WTC11 (cell line): ENCODE measurements at regions not wholly inside any gene's neighbourhood (a gene's known extent, or its start where the extent isn't known, plus 50 kb on each side); places are given as distances from the start of the nearest gene placed in this dataset.

ENCODE experiments used
- ATAC-seq: fragments of 200-7000 bp; cut with Tn5 transposase; 2 replicates; pipeline ENCODE4 v1.10.0; 2021; ENCODE audit warnings: mild to moderate bottlenecking, moderate library complexity
- CTCF ChIA-PET: fragments of 300-600 bp; sonication (Branson Sonifier 250); formaldehyde crosslinking; loops from one replicate; lab custom pipeline; 2021; ENCODE audit warnings: antibody characterized with exemption; lab: Charles Lee
- POLR2A ChIA-PET: fragments of 350-600 bp; sonication (Branson Sonifier 250); formaldehyde crosslinking; loops from one replicate; lab custom pipeline; 2021; ENCODE audit warnings: antibody characterized with exemption; lab: Charles Lee
- DNase-seq: peaks from one replicate; pipeline ENCODE4 v3.0.0; 2021; ENCODE audit warnings: low spot score
- H3K27ac Mint-ChIP-seq: 2 replicates; pipeline ENCODE4 v1.8.0; 2021; ENCODE audit warnings: mixed read lengths
- H3K27me3 Mint-ChIP-seq: 2 replicates; pipeline ENCODE4 v1.8.0; 2021; ENCODE audit warnings: low read depth, mild to moderate bottlenecking, moderate library complexity, mixed read lengths
- H3K36me3 Mint-ChIP-seq: 2 replicates; pipeline ENCODE4 v1.8.0; 2021; ENCODE audit warnings: mixed read lengths
- H3K4me1 Mint-ChIP-seq: 2 replicates; pipeline ENCODE4 v1.8.0; 2022; ENCODE audit warnings: mixed read lengths
- H3K4me3 Mint-ChIP-seq: 2 replicates; pipeline ENCODE4 v1.8.0; 2021; ENCODE audit warnings: mild to moderate bottlenecking, moderate library complexity, mixed read lengths
- H3K9me3 Mint-ChIP-seq: 2 replicates; pipeline ENCODE4 v1.8.0; 2021; ENCODE audit warnings: mixed read lengths
- ATF1 ChIP-seq: sonication (generic); formaldehyde crosslinking; IDR thresholded peaks from 2 replicates; pipeline ENCODE4 v1.8.1; 2023; ENCODE audit warnings: mild to moderate bottlenecking, moderate library complexity, missing genetic modification reagents
- ATF6 ChIP-seq: sonication (generic); formaldehyde crosslinking; IDR thresholded peaks from 2 replicates; pipeline ENCODE4 v1.8.1; 2023; ENCODE audit warnings: mild to moderate bottlenecking, missing genetic modification reagents
- CBFB ChIP-seq: sonication (generic); formaldehyde crosslinking; IDR thresholded peaks from 2 replicates; pipeline ENCODE4 v1.8.1; 2022; ENCODE audit warnings: mild to moderate bottlenecking, low read depth, missing genetic modification reagents
- ETV6 ChIP-seq: sonication (generic); formaldehyde crosslinking; IDR thresholded peaks from 2 replicates; pipeline ENCODE4 v1.8.1; 2022; ENCODE audit warnings: mild to moderate bottlenecking, missing genetic modification reagents
- FOXJ3 ChIP-seq: sonication (generic); formaldehyde crosslinking; IDR thresholded peaks from 2 replicates; pipeline ENCODE4 v1.9.0; 2021; ENCODE audit warnings: missing genetic modification reagents, mild to moderate bottlenecking, borderline replicate concordance
- GABPB1 ChIP-seq: sonication (generic); formaldehyde crosslinking; IDR thresholded peaks from 2 replicates; pipeline ENCODE4 v1.8.1; 2023; ENCODE audit warnings: mild to moderate bottlenecking, missing genetic modification reagents
- GTF2I ChIP-seq: fragments of 250-450 bp; sonication (Bioruptor Pico); conservative IDR thresholded peaks from 2 replicates; pipeline ENCODE4 v1.4.0; 2021; ENCODE audit warnings: mild to moderate bottlenecking
- NFE2L1 ChIP-seq: sonication (generic); formaldehyde crosslinking; IDR thresholded peaks from 2 replicates; pipeline ENCODE4 v1.8.1; 2023; ENCODE audit warnings: missing genetic modification reagents
- PRRX2 ChIP-seq: fragments of 250-450 bp; sonication (Bioruptor Pico); IDR thresholded peaks from 2 replicates; pipeline ENCODE4 v1.8.0; 2021; ENCODE audit warnings: mild to moderate bottlenecking
- SMAD3 ChIP-seq: sonication (generic); formaldehyde crosslinking; IDR thresholded peaks from 2 replicates; pipeline ENCODE4 v1.8.0; 2022; ENCODE audit warnings: missing genetic modification reagents, mild to moderate bottlenecking, borderline replicate concordance
- TEAD4 ChIP-seq: sonication (generic); formaldehyde crosslinking; IDR thresholded peaks from 2 replicates; pipeline ENCODE4 v1.8.0; 2022; ENCODE audit warnings: mild to moderate bottlenecking, missing genetic modification reagents
- TP53 ChIP-seq: sonication (generic); formaldehyde crosslinking; IDR thresholded peaks from 2 replicates; pipeline ENCODE4 v1.8.1; 2023; ENCODE audit warnings: mild to moderate bottlenecking, missing genetic modification reagents
- USF1 ChIP-seq: sonication (generic); formaldehyde crosslinking; IDR thresholded peaks from 2 replicates; pipeline ENCODE4 v1.8.0; 2022; ENCODE audit warnings: mild to moderate bottlenecking, missing genetic modification reagents
- ZNF396 ChIP-seq: fragments of 250-450 bp; sonication (Bioruptor Pico); IDR thresholded peaks from 2 replicates; pipeline ENCODE4 v1.8.0; 2021; ENCODE audit warnings: mild to moderate bottlenecking, moderate library complexity, borderline replicate concordance
- ZNF423 ChIP-seq: fragments of 250-450 bp; sonication (Bioruptor Pico); IDR thresholded peaks from 2 replicates; pipeline ENCODE4 v2.1.2; 2022; ENCODE audit warnings: mild to moderate bottlenecking, moderate library complexity
- TF ChIP-seq, protein P1 (sequence below): sonication (generic); formaldehyde crosslinking; IDR thresholded peaks from 2 replicates; pipeline ENCODE4 v1.8.0; 2023; ENCODE audit warnings: missing genetic modification reagents
- TF ChIP-seq, protein P2 (sequence below): sonication (generic); formaldehyde crosslinking; IDR thresholded peaks from 2 replicates; pipeline ENCODE4 v1.8.0; 2023; ENCODE audit warnings: missing genetic modification reagents, mild to moderate bottlenecking, borderline replicate concordance
- TF ChIP-seq, protein P3 (sequence below): fragments of 250-450 bp; sonication (Bioruptor Pico); IDR thresholded peaks from 2 replicates; pipeline ENCODE4 v1.9.0; 2021; ENCODE audit warnings: moderate library complexity, mild to moderate bottlenecking, inconsistent platforms, borderline replicate concordance
- TF ChIP-seq, protein P4 (sequence below): fragments of 250-450 bp; sonication (Bioruptor Pico); IDR thresholded peaks from 2 replicates; pipeline ENCODE4 v2.1.2; 2022; ENCODE audit warnings: mild to moderate bottlenecking, moderate library complexity

DNA sequence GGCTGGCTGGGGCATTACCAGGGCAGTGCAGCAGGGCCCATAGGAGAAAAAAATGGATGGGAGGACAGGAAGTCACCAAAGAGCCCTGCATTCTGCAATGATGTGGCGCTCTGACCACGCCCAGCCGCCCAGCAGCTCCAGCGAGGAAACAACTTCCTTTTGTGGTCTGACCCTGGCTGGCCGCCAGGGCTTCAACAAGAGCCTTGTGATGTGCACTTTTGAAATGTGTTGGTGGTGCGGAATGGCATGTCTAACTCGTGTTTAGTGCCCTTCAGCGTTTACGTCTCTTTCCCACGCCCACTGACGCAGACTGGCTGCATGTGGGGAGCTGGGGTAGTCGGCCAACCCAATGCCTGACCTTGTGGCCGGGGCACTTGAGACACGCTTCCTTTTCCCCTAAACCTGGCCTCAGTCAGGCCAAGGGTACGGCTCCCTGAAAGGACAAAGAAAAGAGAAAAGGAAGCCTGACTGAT is 81.9 kb upstream of the CTNNB1 start:
- no peak for DNase-seq
- Mint-ChIP-seq H3K27me3 (no peaks in the 10 kb centered on the region), H3K36me3 (no peaks in the 10 kb centered on the region), H3K4me3 (no peak overlapping the region), H3K4me1 (peaks cover 45% of the 10 kb centered on the region), H3K27ac (no peak overlapping the region), H3K9me3 (peaks cover 5% of the 10 kb centered on the region; the same call in 1 of the 2 replicates)
- ChIA-PET POLR2A (no interaction called here), CTCF (no interaction called here)
- TF ChIP-seq ATF1 (CRISPR knock-in tag) (no peak), FOXJ3 (CRISPR knock-in tag) (no peak), ZNF423 (no peak), NFE2L1 (CRISPR knock-in tag) (no peak), ZNF396 (CRISPR knock-in tag) (no peak), GABPB1 (CRISPR knock-in tag) (no peak; the same call in 1 of the 2 replicates), USF1 (CRISPR knock-in tag) (no peak), ETV6 (CRISPR knock-in tag) (no peak), ATF6 (CRISPR knock-in tag) (no peak), CBFB (CRISPR knock-in tag) (no peak), TP53 (CRISPR knock-in tag) (no peak)
- TF ChIP-seq, protein P1, sequence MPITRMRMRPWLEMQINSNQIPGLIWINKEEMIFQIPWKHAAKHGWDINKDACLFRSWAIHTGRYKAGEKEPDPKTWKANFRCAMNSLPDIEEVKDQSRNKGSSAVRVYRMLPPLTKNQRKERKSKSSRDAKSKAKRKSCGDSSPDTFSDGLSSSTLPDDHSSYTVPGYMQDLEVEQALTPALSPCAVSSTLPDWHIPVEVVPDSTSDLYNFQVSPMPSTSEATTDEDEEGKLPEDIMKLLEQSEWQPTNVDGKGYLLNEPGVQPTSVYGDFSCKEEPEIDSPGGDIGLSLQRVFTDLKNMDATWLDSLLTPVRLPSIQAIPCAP (CRISPR knock-in tag), result no peak
- TF ChIP-seq, protein P2, sequence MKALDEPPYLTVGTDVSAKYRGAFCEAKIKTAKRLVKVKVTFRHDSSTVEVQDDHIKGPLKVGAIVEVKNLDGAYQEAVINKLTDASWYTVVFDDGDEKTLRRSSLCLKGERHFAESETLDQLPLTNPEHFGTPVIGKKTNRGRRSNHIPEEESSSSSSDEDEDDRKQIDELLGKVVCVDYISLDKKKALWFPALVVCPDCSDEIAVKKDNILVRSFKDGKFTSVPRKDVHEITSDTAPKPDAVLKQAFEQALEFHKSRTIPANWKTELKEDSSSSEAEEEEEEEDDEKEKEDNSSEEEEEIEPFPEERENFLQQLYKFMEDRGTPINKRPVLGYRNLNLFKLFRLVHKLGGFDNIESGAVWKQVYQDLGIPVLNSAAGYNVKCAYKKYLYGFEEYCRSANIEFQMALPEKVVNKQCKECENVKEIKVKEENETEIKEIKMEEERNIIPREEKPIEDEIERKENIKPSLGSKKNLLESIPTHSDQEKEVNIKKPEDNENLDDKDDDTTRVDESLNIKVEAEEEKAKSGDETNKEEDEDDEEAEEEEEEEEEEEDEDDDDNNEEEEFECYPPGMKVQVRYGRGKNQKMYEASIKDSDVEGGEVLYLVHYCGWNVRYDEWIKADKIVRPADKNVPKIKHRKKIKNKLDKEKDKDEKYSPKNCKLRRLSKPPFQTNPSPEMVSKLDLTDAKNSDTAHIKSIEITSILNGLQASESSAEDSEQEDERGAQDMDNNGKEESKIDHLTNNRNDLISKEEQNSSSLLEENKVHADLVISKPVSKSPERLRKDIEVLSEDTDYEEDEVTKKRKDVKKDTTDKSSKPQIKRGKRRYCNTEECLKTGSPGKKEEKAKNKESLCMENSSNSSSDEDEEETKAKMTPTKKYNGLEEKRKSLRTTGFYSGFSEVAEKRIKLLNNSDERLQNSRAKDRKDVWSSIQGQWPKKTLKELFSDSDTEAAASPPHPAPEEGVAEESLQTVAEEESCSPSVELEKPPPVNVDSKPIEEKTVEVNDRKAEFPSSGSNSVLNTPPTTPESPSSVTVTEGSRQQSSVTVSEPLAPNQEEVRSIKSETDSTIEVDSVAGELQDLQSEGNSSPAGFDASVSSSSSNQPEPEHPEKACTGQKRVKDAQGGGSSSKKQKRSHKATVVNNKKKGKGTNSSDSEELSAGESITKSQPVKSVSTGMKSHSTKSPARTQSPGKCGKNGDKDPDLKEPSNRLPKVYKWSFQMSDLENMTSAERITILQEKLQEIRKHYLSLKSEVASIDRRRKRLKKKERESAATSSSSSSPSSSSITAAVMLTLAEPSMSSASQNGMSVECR (CRISPR knock-in tag), result no peak
- ATAC-seq, result no peak

- ChIA-PET CTCF (no interaction called here), POLR2A (interaction anchor here (0.5 kb wide), 1 partner anchor 97 kb away, joined by 3 read pairs; no protein-coding TSS in a partner anchor)
- no peak for TF ChIP-seq SMAD3 (CRISPR knock-in tag)
- no peak for TF ChIP-seq TEAD4 (CRISPR knock-in tag)
- no peak for TF ChIP-seq PRRX2 (CRISPR knock-in tag)
- no peak for TF ChIP-seq ATF6 (CRISPR knock-in tag)
- TF ChIP-seq GTF2I (CRISPR knock-in tag), result no peak
- TF ChIP-seq, protein P3, sequence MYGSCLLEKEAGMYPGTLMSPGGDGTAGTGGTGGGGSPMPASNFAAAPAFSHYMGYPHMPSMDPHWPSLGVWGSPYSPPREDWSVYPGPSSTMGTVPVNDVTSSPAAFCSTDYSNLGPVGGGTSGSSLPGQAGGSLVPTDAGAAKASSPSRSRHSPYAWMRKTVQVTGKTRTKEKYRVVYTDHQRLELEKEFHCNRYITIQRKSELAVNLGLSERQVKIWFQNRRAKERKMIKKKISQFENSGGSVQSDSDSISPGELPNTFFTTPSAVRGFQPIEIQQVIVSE (CRISPR knock-in tag), result no peak
- TF ChIP-seq, protein P4, sequence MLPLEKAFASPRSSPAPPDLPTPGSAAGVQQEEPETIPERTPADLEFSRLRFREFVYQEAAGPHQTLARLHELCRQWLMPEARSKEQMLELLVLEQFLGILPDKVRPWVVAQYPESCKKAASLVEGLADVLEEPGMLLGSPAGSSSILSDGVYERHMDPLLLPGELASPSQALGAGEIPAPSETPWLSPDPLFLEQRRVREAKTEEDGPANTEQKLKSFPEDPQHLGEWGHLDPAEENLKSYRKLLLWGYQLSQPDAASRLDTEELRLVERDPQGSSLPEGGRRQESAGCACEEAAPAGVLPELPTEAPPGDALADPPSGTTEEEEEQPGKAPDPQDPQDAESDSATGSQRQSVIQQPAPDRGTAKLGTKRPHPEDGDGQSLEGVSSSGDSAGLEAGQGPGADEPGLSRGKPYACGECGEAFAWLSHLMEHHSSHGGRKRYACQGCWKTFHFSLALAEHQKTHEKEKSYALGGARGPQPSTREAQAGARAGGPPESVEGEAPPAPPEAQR (CRISPR knock-in tag), result no peak
- TF ChIP-seq, protein P1 (CRISPR knock-in tag), result no peak
- Mint-ChIP-seq H3K36me3 (no peaks in the 10 kb centered on the region), H3K27me3 (no peaks in the 10 kb centered on the region; the same call in 1 of the 2 replicates), H3K4me1 (peaks cover 34% of the 10 kb centered on the region), H3K9me3 (peaks cover 5% of the 10 kb centered on the region; the same call in 1 of the 2 replicates), H3K27ac (no peak overlapping the region), H3K4me3 (no peak overlapping the region)
- DNase-seq (no peak), ATAC-seq (no peak)
Observed at GRCh38 chr3:41118461-41119390, 80.6 kb upstream of the CTNNB1 start.
